Mammary epithelial cell (primary cell): ENCODE measurements at regions not wholly inside any gene's neighbourhood (a gene's known extent, or its start where the extent isn't known, plus 50 kb on each side); places are given as distances from the start of the nearest gene placed in this dataset.

ENCODE experiments used
- CTCF ChIP-seq, 2 donors: IDR thresholded peaks in 1 of 2; conservative IDR thresholded peaks in 1 of 2; 2 replicates each; pipeline ENCODE4 v1.5.1; 2011 to 2012; ENCODE audit warnings: inconsistent platforms in 2 of 2, low read length in 2 of 2, mild to moderate bottlenecking in 2 of 2, control low read depth in 1 of 2, low read depth in 1 of 2; ENCODE audit not compliant: insufficient read depth in 1 of 2; ENCODE audit errors: extremely low read depth in 1 of 2
- EZH2 ChIP-seq: IDR thresholded peaks from 2 replicates; pipeline ENCODE4 v1.6.1; 2012; ENCODE audit warnings: low read length, inconsistent platforms, borderline replicate concordance

DNA sequence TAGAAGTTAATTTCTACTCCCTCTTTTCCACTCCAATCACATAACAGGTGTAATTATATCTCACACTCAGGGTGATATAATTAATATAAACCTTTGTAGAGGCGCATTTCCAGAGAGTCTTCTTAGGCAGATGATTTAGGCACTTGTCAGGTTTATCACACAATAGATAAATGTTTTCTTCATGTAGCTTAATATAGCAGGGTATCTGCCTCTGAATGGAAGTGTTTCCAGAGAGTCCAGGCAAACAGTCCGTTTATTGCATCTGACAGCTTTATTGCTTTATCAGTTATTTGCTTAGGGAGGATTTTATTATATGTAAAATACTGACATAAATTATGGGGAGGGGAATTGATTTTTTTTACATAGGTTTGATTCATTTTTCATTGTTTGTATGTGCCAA, 766.3 kb downstream of the SLC4A3 start:
- TF ChIP-seq CTCF (conservative IDR thresholded peaks at IDR 0.05 in 1 of 2, IDR thresholded peaks at IDR 0.05 in 1 of 2; ENCODE audit: extremely low read depth in 1 of 2, insufficient read depth in 1 of 2, low read depth in 1 of 2, low read length in 2 of 2) (no peak), EZH2 (no peak)
